GM23338 (cell line): ENCODE measurements at regions not wholly inside any gene's neighbourhood (a gene's known extent, or its start where the extent isn't known, plus 50 kb on each side); places are given as distances from the start of the nearest gene placed in this dataset.

ENCODE experiments used
- ATAC-seq: fragments of 200-7000 bp; cut with Tn5 transposase; 3 replicates; pipeline ENCODE4 v1.9.1; 2020
- DNase-seq: peaks from one replicate; pipeline ENCODE4 v3.0.0-alpha.2; 2015; ENCODE audit warnings: low spot score
- H2AFZ ChIP-seq: fragments of 200-600 bp; sonication (generic); 2 replicates; pipeline ENCODE4 v1.8.0; 2016; ENCODE audit warnings: antibody characterized with exemption, mild to moderate bottlenecking, moderate library complexity
- H3F3A ChIP-seq: fragments of 200-600 bp; sonication (generic); replicated peaks from 2 replicates; pipeline ENCODE4 v1.8.0; 2017; ENCODE audit warnings: antibody characterized with exemption, mixed run types, low read depth
- H3K27ac ChIP-seq: fragments of 200-600 bp; sonication (generic); 2 replicates; pipeline ENCODE4 v1.6.1; 2016; ENCODE audit warnings: low read depth
- H3K27me3 ChIP-seq: fragments of 200-600 bp; sonication (generic); 2 replicates; pipeline ENCODE4 v1.8.0; 2016; ENCODE audit warnings: mild to moderate bottlenecking, mixed run types, moderate library complexity; ENCODE audit not compliant: insufficient read depth
- H3K36me3 ChIP-seq: fragments of 200-600 bp; sonication (generic); 2 replicates; pipeline ENCODE4 v1.8.0; 2016; ENCODE audit warnings: mild to moderate bottlenecking; ENCODE audit not compliant: insufficient read depth
- H3K4me1 ChIP-seq: fragments of 200-600 bp; sonication (generic); 2 replicates; pipeline ENCODE4 v1.8.0; 2016; ENCODE audit warnings: mild to moderate bottlenecking, moderate library complexity; ENCODE audit not compliant: insufficient read depth
- H3K4me2 ChIP-seq: fragments of 200-600 bp; sonication (generic); 2 replicates; pipeline ENCODE4 v1.7.1; 2017; ENCODE audit warnings: mixed run types
- H3K4me3 ChIP-seq: fragments of 200-600 bp; sonication (generic); 2 replicates; pipeline ENCODE4 v1.6.1; 2016; ENCODE audit warnings: mixed run types
- H3K79me2 ChIP-seq: fragments of 200-600 bp; sonication (generic); replicated peaks from 2 replicates; pipeline ENCODE4 v1.8.0; 2017; ENCODE audit warnings: mild to moderate bottlenecking; ENCODE audit not compliant: insufficient read depth
- H3K9me2 ChIP-seq: fragments of 200-600 bp; sonication (generic); 2 replicates; pipeline ENCODE4 v1.8.0; 2017; ENCODE audit not compliant: insufficient read depth
- H4K20me1 ChIP-seq: fragments of 200-600 bp; sonication (generic); replicated peaks from 2 replicates; pipeline ENCODE4 v1.8.0; 2017; ENCODE audit warnings: mild to moderate bottlenecking; ENCODE audit not compliant: insufficient read depth
- H3K27ac Mint-ChIP-seq: 2 replicates; pipeline ENCODE4 v1.8.0; 2020; ENCODE audit warnings: inconsistent platforms, mild to moderate bottlenecking, moderate library complexity, mixed read lengths
- H3K27me3 Mint-ChIP-seq: 3 replicates; pipeline ENCODE4 v1.8.0; 2022; ENCODE audit warnings: low read depth, mild to moderate bottlenecking, moderate library complexity, mixed read lengths, inconsistent platforms; ENCODE audit not compliant: insufficient read depth, poor library complexity
- H3K36me3 Mint-ChIP-seq: 3 replicates; pipeline ENCODE4 v1.8.0; 2021; ENCODE audit warnings: low read depth, mild to moderate bottlenecking, inconsistent platforms, moderate library complexity, mixed read lengths
- H3K4me1 Mint-ChIP-seq: 3 replicates; pipeline ENCODE4 v1.8.0; 2020; ENCODE audit warnings: mild to moderate bottlenecking, inconsistent platforms, mixed read lengths
- H3K4me3 Mint-ChIP-seq: 3 replicates; pipeline ENCODE4 v1.8.0; 2021; ENCODE audit warnings: moderate library complexity, mild to moderate bottlenecking, inconsistent platforms, mixed read lengths
- H3K9me3 Mint-ChIP-seq: 3 replicates; pipeline ENCODE4 v1.8.0; 2020; ENCODE audit warnings: moderate library complexity, mild to moderate bottlenecking, inconsistent platforms, mixed read lengths
- CREB1 ChIP-seq: fragments of 250-450 bp; sonication (Bioruptor Pico); IDR thresholded peaks from 2 replicates; pipeline ENCODE4 v1.5.0; 2020; ENCODE audit warnings: low read depth, mild to moderate bottlenecking, moderate library complexity
- CTCF ChIP-seq, 2 experiments: fragments of 200-600 bp in 1 of 2; sonication (generic) in 1 of 2; conservative IDR thresholded peaks; 2 replicates each; pipeline versions ENCODE4 v1.5.1 to v1.6.1; 2016 to 2017; ENCODE audit warnings: antibody characterized with exemption in 2 of 2, low read depth in 2 of 2, mild to moderate bottlenecking in 2 of 2, moderate library complexity in 1 of 2
- ETS1 ChIP-seq: IDR thresholded peaks from 2 replicates; pipeline ENCODE4 v1.6.1; 2016; ENCODE audit warnings: antibody characterized with exemption
- EZH2 ChIP-seq: fragments of 200-600 bp; sonication (generic); IDR thresholded peaks from one replicate; pipeline ENCODE4 v1.8.0; 2017; ENCODE audit warnings: antibody characterized with exemption, mild to moderate bottlenecking, low read depth; ENCODE audit not compliant: unreplicated experiment
- EZH2phosphoT487 ChIP-seq: fragments of 200-600 bp; sonication (generic); IDR thresholded peaks from one replicate; pipeline ENCODE4 v1.8.1; 2018; ENCODE audit warnings: antibody characterized with exemption; ENCODE audit not compliant: unreplicated experiment
- JUNB ChIP-seq: IDR thresholded peaks from one replicate; pipeline ENCODE4 v1.6.1; 2016; ENCODE audit warnings: antibody characterized with exemption; ENCODE audit not compliant: unreplicated experiment
- REST ChIP-seq: IDR thresholded peaks from one replicate; pipeline ENCODE4 v1.6.1; 2018; ENCODE audit warnings: antibody characterized with exemption; ENCODE audit not compliant: unreplicated experiment
- STAT1 ChIP-seq: IDR thresholded peaks from one replicate; pipeline ENCODE4 v1.6.1; 2016; ENCODE audit warnings: antibody characterized with exemption; ENCODE audit not compliant: unreplicated experiment
- ZNF462 ChIP-seq: fragments of 250-450 bp; sonication (Bioruptor Pico); IDR thresholded peaks from 2 replicates; pipeline ENCODE4 v1.5.0; 2020; ENCODE audit warnings: mild to moderate bottlenecking, moderate library complexity

GRCh38 chr3:153289334-153289808 lies 127.3 kb downstream of the RAP2B start (continued):
- TF ChIP-seq EZH2 (no peak), JUNB (no peak), ETS1 (no peak), EZH2phosphoT487 (no peak), STAT1 (no peak), REST (no peak), CTCF (conservative IDR thresholded peaks at IDR 0.05; ENCODE audit: low read depth in 2 of 2) (no peak), CREB1 (no peak)

- no peaks in the 10 kb centered on the region for H4K20me1 ChIP-seq
- H2AFZ ChIP-seq, result no peak overlapping the region
- Mint-ChIP-seq H3K27me3 (peaks cover 1% of the 10 kb centered on the region), H3K36me3 (no peaks in the 10 kb centered on the region), H3K4me3 (no peak overlapping the region), H3K27ac (no peak overlapping the region), H3K9me3 (no peaks in the 10 kb centered on the region), H3K4me1 (peaks cover 20% of the 10 kb centered on the region)
- H3K36me3 ChIP-seq, result no peaks in the 10 kb centered on the region
- H3K9me2 ChIP-seq, result no peaks in the 10 kb centered on the region
- no peaks in the 10 kb centered on the region for H3F3A ChIP-seq
- no peaks in the 10 kb centered on the region for H3K27me3 ChIP-seq
- no peak for ATAC-seq
- no peak for DNase-seq
- 0 out of 2 replicates have a peak, but pooled peaks cover 15% of the 10 kb centered on the region for H3K4me1 ChIP-seq
- TF ChIP-seq CTCF (conservative IDR thresholded peaks at IDR 0.05; ENCODE audit: low read depth in 2 of 2) (peak; percentile 33 to 52; a peak in 2 of 4 replicates), ZNF462 (CRISPR knock-in tag) (no peak)
- H3K4me3 ChIP-seq, result no peak overlapping the region
- H3K4me2 ChIP-seq, result no peak overlapping the region
- no peaks in the 10 kb centered on the region for H3K79me2 ChIP-seq
- no peak overlapping the region for H3K27ac ChIP-seq
Measured at GRCh38 chr3:153290268-153291015, 128.4 kb downstream of the RAP2B start.
